Stimulated activated memory B cell treated with anti-CD40 and anti-IgM and Interleukin-4, amounts not matched to agents 10 μg/mL and 1 μg/mL and 100 μg/mL, for 72 hours (primary cell): ENCODE measurements at regions not wholly inside any gene's neighbourhood (a gene's known extent, or its start where the extent isn't known, plus 50 kb on each side); places are given as distances from the start of the nearest gene placed in this dataset.

Source experiments
- ATAC-seq: fragments of 150-1000 bp; cut with Tn5 transposase; 2 replicates; pipeline ENCODE4 v1.10.0; 2021
- H3K27ac Mint-ChIP-seq: one replicate; pipeline ENCODE4 v1.8.0; 2022; ENCODE audit warnings: mild to moderate bottlenecking, mixed read lengths
- H3K27me3 Mint-ChIP-seq: one replicate; pipeline ENCODE4 v1.8.0; 2022; ENCODE audit warnings: mixed read lengths
- H3K36me3 Mint-ChIP-seq: one replicate; pipeline ENCODE4 v1.8.0; 2022; ENCODE audit warnings: mixed read lengths
- H3K4me1 Mint-ChIP-seq: one replicate; pipeline ENCODE4 v1.8.0; 2022; ENCODE audit warnings: mixed read lengths
- H3K4me3 Mint-ChIP-seq: one replicate; pipeline ENCODE4 v1.8.0; 2022; ENCODE audit warnings: mild to moderate bottlenecking, moderate library complexity, mixed read lengths
- H3K9me3 Mint-ChIP-seq: one replicate; pipeline ENCODE4 v1.8.0; 2022; ENCODE audit warnings: mixed read lengths

- Mint-ChIP-seq H3K36me3 (no peaks in the 10 kb centered on the region), H3K27me3 (no peaks in the 10 kb centered on the region), H3K4me3 (no peak overlapping the region), H3K4me1 (no peaks in the 10 kb centered on the region), H3K9me3 (peaks cover 18% of the 10 kb centered on the region), H3K27ac (no peak overlapping the region)
- no peak for ATAC-seq
Measured at GRCh38 chr4:116515959-116516358, 569.4 kb downstream of the TRAM1L1 start.

GRCh38 chr4:116512552-116512951 lies 572.8 kb downstream of the TRAM1L1 start:
- H3K27ac Mint-ChIP-seq, result no peak overlapping the region
- H3K4me3 Mint-ChIP-seq, result no peak overlapping the region
- H3K9me3 Mint-ChIP-seq, result peaks cover 10% of the 10 kb centered on the region
- no peaks in the 10 kb centered on the region for H3K27me3 Mint-ChIP-seq
- no peaks in the 10 kb centered on the region for H3K4me1 Mint-ChIP-seq
- H3K36me3 Mint-ChIP-seq, result no peaks in the 10 kb centered on the region
- no peak for ATAC-seq

GRCh38 chr4:116501954-116502353 lies 583.4 kb downstream of the TRAM1L1 start:
- H3K36me3 Mint-ChIP-seq, result no peaks in the 10 kb centered on the region
- H3K27me3 Mint-ChIP-seq, result no peaks in the 10 kb centered on the region
- no peak overlapping the region for H3K4me3 Mint-ChIP-seq
- no peak overlapping the region for H3K27ac Mint-ChIP-seq
- no peaks in the 10 kb centered on the region for H3K4me1 Mint-ChIP-seq
- no peak for ATAC-seq
- H3K9me3 Mint-ChIP-seq, result no peaks in the 10 kb centered on the region

GRCh38 chr4:116500225-116500624 lies 585.2 kb downstream of the TRAM1L1 start:
- Mint-ChIP-seq H3K4me3 (no peak overlapping the region), H3K27me3 (no peaks in the 10 kb centered on the region), H3K27ac (no peak overlapping the region), H3K9me3 (no peaks in the 10 kb centered on the region), H3K36me3 (no peaks in the 10 kb centered on the region), H3K4me1 (no peaks in the 10 kb centered on the region)
- ATAC-seq, result no peak

- Mint-ChIP-seq H3K4me3 (no peak overlapping the region), H3K9me3 (peaks cover 4% of the 10 kb centered on the region), H3K4me1 (no peaks in the 10 kb centered on the region), H3K27me3 (no peaks in the 10 kb centered on the region), H3K36me3 (no peaks in the 10 kb centered on the region), H3K27ac (no peak overlapping the region)
- no peak for ATAC-seq
Measured at GRCh38 chr4:116489739-116490138, 595.6 kb downstream of the TRAM1L1 start.

GRCh38 chr4:116486401-116486800 lies 599.0 kb downstream of the TRAM1L1 start:
- H3K9me3 Mint-ChIP-seq, result peaks cover 3% of the 10 kb centered on the region
- no peaks in the 10 kb centered on the region for H3K4me1 Mint-ChIP-seq
- H3K27ac Mint-ChIP-seq, result no peak overlapping the region
- no peak for ATAC-seq
- no peaks in the 10 kb centered on the region for H3K36me3 Mint-ChIP-seq
- no peak overlapping the region for H3K4me3 Mint-ChIP-seq
- H3K27me3 Mint-ChIP-seq, result no peaks in the 10 kb centered on the region

- H3K9me3 Mint-ChIP-seq, result peaks cover 3% of the 10 kb centered on the region
- ATAC-seq, result no peak
- no peaks in the 10 kb centered on the region for H3K36me3 Mint-ChIP-seq
- H3K4me3 Mint-ChIP-seq, result no peak overlapping the region
- H3K27me3 Mint-ChIP-seq, result no peaks in the 10 kb centered on the region
- H3K4me1 Mint-ChIP-seq, result no peaks in the 10 kb centered on the region
- H3K27ac Mint-ChIP-seq, result no peak overlapping the region
Measured at GRCh38 chr4:116480546-116480945, 604.8 kb downstream of the TRAM1L1 start.

- no peaks in the 10 kb centered on the region for H3K27me3 Mint-ChIP-seq
- H3K27ac Mint-ChIP-seq, result no peak overlapping the region
- H3K36me3 Mint-ChIP-seq, result no peaks in the 10 kb centered on the region
- no peaks in the 10 kb centered on the region for H3K4me1 Mint-ChIP-seq
- peaks cover 3% of the 10 kb centered on the region for H3K9me3 Mint-ChIP-seq
- H3K4me3 Mint-ChIP-seq, result no peak overlapping the region
- no peak for ATAC-seq
Measured at GRCh38 chr4:116478343-116478742, 607.0 kb downstream of the TRAM1L1 start.

- Mint-ChIP-seq H3K4me3 (no peak overlapping the region), H3K4me1 (no peaks in the 10 kb centered on the region), H3K9me3 (peaks cover 6% of the 10 kb centered on the region), H3K27me3 (no peaks in the 10 kb centered on the region), H3K36me3 (no peaks in the 10 kb centered on the region), H3K27ac (no peak overlapping the region)
- no peak for ATAC-seq
Measured at GRCh38 chr4:116469582-116469981, 615.8 kb downstream of the TRAM1L1 start.

GRCh38 chr4:116453127-116453526 lies 632.2 kb downstream of the TRAM1L1 start:
- ATAC-seq, result no peak
- H3K4me3 Mint-ChIP-seq, result no peak overlapping the region
- no peak overlapping the region for H3K27ac Mint-ChIP-seq
- peaks cover 3% of the 10 kb centered on the region for H3K9me3 Mint-ChIP-seq
- no peaks in the 10 kb centered on the region for H3K36me3 Mint-ChIP-seq
- H3K4me1 Mint-ChIP-seq, result no peaks in the 10 kb centered on the region
- H3K27me3 Mint-ChIP-seq, result no peaks in the 10 kb centered on the region

GRCh38 chr4:116449764-116450163 lies 635.6 kb downstream of the TRAM1L1 start:
- Mint-ChIP-seq H3K4me3 (no peak overlapping the region), H3K27ac (no peak overlapping the region), H3K4me1 (no peaks in the 10 kb centered on the region), H3K36me3 (no peaks in the 10 kb centered on the region), H3K27me3 (no peaks in the 10 kb centered on the region), H3K9me3 (no peaks in the 10 kb centered on the region)
- no peak for ATAC-seq

- Mint-ChIP-seq H3K27ac (no peak overlapping the region), H3K9me3 (no peaks in the 10 kb centered on the region), H3K4me1 (no peaks in the 10 kb centered on the region), H3K27me3 (no peaks in the 10 kb centered on the region), H3K36me3 (no peaks in the 10 kb centered on the region), H3K4me3 (no peak overlapping the region)
- no peak for ATAC-seq
Measured at GRCh38 chr4:116444117-116444516, 641.3 kb downstream of the TRAM1L1 start.

GRCh38 chr4:116438981-116439729 lies 646.2 kb downstream of the TRAM1L1 start:
- Mint-ChIP-seq H3K4me1 (no peaks in the 10 kb centered on the region), H3K4me3 (no peak overlapping the region), H3K27ac (no peak overlapping the region), H3K36me3 (no peaks in the 10 kb centered on the region), H3K27me3 (no peaks in the 10 kb centered on the region), H3K9me3 (no peaks in the 10 kb centered on the region)
- ATAC-seq, result no peak

GRCh38 chr4:116438417-116438816 lies 647.0 kb downstream of the TRAM1L1 start:
- H3K27ac Mint-ChIP-seq, result no peak overlapping the region
- H3K4me3 Mint-ChIP-seq, result no peak overlapping the region
- no peaks in the 10 kb centered on the region for H3K36me3 Mint-ChIP-seq
- no peaks in the 10 kb centered on the region for H3K9me3 Mint-ChIP-seq
- ATAC-seq, result no peak
- H3K27me3 Mint-ChIP-seq, result no peaks in the 10 kb centered on the region
- H3K4me1 Mint-ChIP-seq, result no peaks in the 10 kb centered on the region

GRCh38 chr4:116427666-116428065 lies 657.7 kb downstream of the TRAM1L1 start:
- Mint-ChIP-seq H3K36me3 (no peaks in the 10 kb centered on the region), H3K4me3 (no peak overlapping the region), H3K27me3 (no peaks in the 10 kb centered on the region), H3K27ac (no peak overlapping the region), H3K4me1 (no peaks in the 10 kb centered on the region), H3K9me3 (peaks cover 15% of the 10 kb centered on the region)
- ATAC-seq, result no peak

GRCh38 chr4:116413222-116413621 lies 672.2 kb downstream of the TRAM1L1 start:
- Mint-ChIP-seq H3K4me3 (no peak overlapping the region), H3K9me3 (peaks cover 5% of the 10 kb centered on the region), H3K4me1 (no peaks in the 10 kb centered on the region), H3K27me3 (no peaks in the 10 kb centered on the region), H3K36me3 (no peaks in the 10 kb centered on the region), H3K27ac (no peak overlapping the region)
- ATAC-seq, result no peak
